Gastroesophageal sphincter (tissue), 3 donors: ENCODE measurements at regions not wholly inside any gene's neighbourhood (a gene's known extent, or its start where the extent isn't known, plus 50 kb on each side); places are given as distances from the start of the nearest gene placed in this dataset.

Experiments used
- CTCF ChIP-seq, 4 experiments: fragments of 200-600 bp in 2 of 4; fragments of 450-650 bp in 2 of 4; sonication (generic) in 1 of 4; IDR thresholded peaks; one replicate each; pipeline ENCODE4 v1.5.1; 2017 to 2019; ENCODE audit warnings: antibody characterized with exemption in 4 of 4, mild to moderate bottlenecking in 2 of 4, moderate library complexity in 2 of 4
- EP300 ChIP-seq: sonication (generic); formaldehyde crosslinking; IDR thresholded peaks from one replicate; pipeline ENCODE4 v1.6.1; 2017; ENCODE audit warnings: antibody characterized with exemption, mild to moderate bottlenecking
- POLR2A ChIP-seq, 2 donors: fragments of 450-650 bp; IDR thresholded peaks; one replicate each; pipeline ENCODE4 v1.6.1; 2017; ENCODE audit warnings: antibody characterized with exemption in 2 of 2, mild to moderate bottlenecking in 2 of 2, moderate library complexity in 1 of 2
- POLR2AphosphoS5 ChIP-seq: sonication (generic); formaldehyde crosslinking; IDR thresholded peaks from one replicate; pipeline ENCODE4 v1.6.1; 2017; ENCODE audit warnings: antibody characterized with exemption

GRCh38 chrX:3493605-3494004 is 147.2 kb upstream of the MXRA5 start:
- TF ChIP-seq CTCF (IDR thresholded peaks at IDR 0.05), result no peak
- no peak for TF ChIP-seq POLR2A (IDR thresholded peaks at IDR 0.05)
- TF ChIP-seq POLR2AphosphoS5, result no peak
- TF ChIP-seq EP300, result no peak
